BJ (cell line): ENCODE measurements at regions not wholly inside any gene's neighbourhood (a gene's known extent, or its start where the extent isn't known, plus 50 kb on each side); places are given as distances from the start of the nearest gene placed in this dataset.

Source experiments
- CTCF ChIA-PET: fragments of 350-600 bp; formaldehyde crosslinking; extraction: SDS; loops from one replicate; lab custom pipeline; 2021; ENCODE audit warnings: antibody characterized with exemption, inconsistent platforms; lab: Yijun Ruan, JAX
- POLR2A ChIA-PET: fragments of 300-600 bp; sonication (Branson Sonifier 250); formaldehyde crosslinking; extraction: SDS; loops from one replicate; lab custom pipeline; 2021; ENCODE audit warnings: antibody characterized with exemption; lab: Charles Lee
- DNase-seq: peaks from one replicate; pipeline ENCODE4 v3.0.0-alpha.2; 2011; ENCODE audit warnings: low read depth
- H3K27me3 ChIP-seq: 2 replicates; pipeline ENCODE4 v1.6.0; 2011; ENCODE audit warnings: low read length; ENCODE audit not compliant: control insufficient read depth, insufficient read depth
- H3K36me3 ChIP-seq: 2 replicates; pipeline ENCODE4 v1.5.1; 2011; ENCODE audit warnings: low read length; ENCODE audit not compliant: control insufficient read depth, insufficient read depth
- H3K4me3 ChIP-seq: 2 replicates; pipeline ENCODE4 v1.5.1; 2011; ENCODE audit warnings: low read depth, mild to moderate bottlenecking, control low read depth, low read length
- CTCF ChIP-seq: IDR thresholded peaks from 2 replicates; pipeline ENCODE4 v1.5.1; 2011; ENCODE audit warnings: low read depth, mild to moderate bottlenecking, control low read depth, inconsistent platforms, low read length, moderate library complexity; ENCODE audit not compliant: insufficient read depth

GRCh38 chr20:11366660-11367059 is 551.0 kb upstream of the BTBD3 start:
- POLR2A ChIA-PET: no interaction called here
- Histone ChIP-seq H3K27me3 (peaks cover 3% of the 10 kb centered on the region; the same call in 1 of the 2 replicates), H3K36me3 (no peaks in the 10 kb centered on the region), H3K4me3 (no peak overlapping the region)
- no peak for TF ChIP-seq CTCF
- CTCF ChIA-PET: interaction anchor here (1.4 kb wide), 1 partner anchor 23 kb away, joined by 4 read pairs; no protein-coding TSS in a partner anchor
- no peak for DNase-seq

- ChIA-PET POLR2A (no interaction called here), CTCF (interaction anchor here (1.3 kb wide), 1 partner anchor 11 kb away, joined by 3 read pairs; no protein-coding TSS in a partner anchor)
- Histone ChIP-seq H3K36me3 (no peaks in the 10 kb centered on the region), H3K4me3 (no peak overlapping the region), H3K27me3 (peaks cover 3% of the 10 kb centered on the region; the same call in 1 of the 2 replicates)
- DNase-seq: no peak
- no peak for TF ChIP-seq CTCF
These were observed 549.2 kb upstream of the BTBD3 start for GRCh38 chr20:11368499-11368898.

- ChIA-PET CTCF (no interaction called here), POLR2A (no interaction called here)
These were observed 548.6 kb upstream of the BTBD3 start for GRCh38 chr20:11368965-11369711.

GRCh38 chr20:11371831-11372230 is 545.9 kb upstream of the BTBD3 start:
- DNase-seq: no peak
- no peak overlapping the region for H3K4me3 ChIP-seq
- CTCF ChIA-PET: no interaction called here
- no peak for TF ChIP-seq CTCF
- no peaks in the 10 kb centered on the region for H3K36me3 ChIP-seq
- peaks cover 3% of the 10 kb centered on the region; the same call in 1 of the 2 replicates for H3K27me3 ChIP-seq
- POLR2A ChIA-PET: no interaction called here

More at GRCh38 chr20:11368965-11369711, 548.6 kb upstream of the BTBD3 start:
- no peak overlapping the region for H3K4me3 ChIP-seq
- no peak for TF ChIP-seq CTCF
- peaks cover 3% of the 10 kb centered on the region; the same call in 1 of the 2 replicates for H3K27me3 ChIP-seq
- no peaks in the 10 kb centered on the region for H3K36me3 ChIP-seq
- DNase-seq: no peak

- no peak for TF ChIP-seq CTCF
- ChIA-PET POLR2A (no interaction called here), CTCF (interaction anchor here (1.0 kb wide), 1 partner anchor 704 kb away, joined by 4 read pairs; no protein-coding TSS in a partner anchor)
- H3K4me3 ChIP-seq: no peak overlapping the region
- DNase-seq: no peak
- H3K36me3 ChIP-seq: no peaks in the 10 kb centered on the region
- H3K27me3 ChIP-seq: peaks cover 3% of the 10 kb centered on the region; the same call in 1 of the 2 replicates
These were observed 544.6 kb upstream of the BTBD3 start for GRCh38 chr20:11372876-11373790.
